WERI-Rb-1 (cell line): ENCODE measurements at regions not wholly inside any gene's neighbourhood (a gene's known extent, or its start where the extent isn't known, plus 50 kb on each side); places are given as distances from the start of the nearest gene placed in this dataset.
"Not testable (repeated sequence)": the region's sequence is repeated elsewhere in the genome, so short reads cannot be mapped to it uniquely, and the experiment has no call there.

Experiments used
- DNase-seq: peaks from one replicate; pipeline ENCODE4 v3.0.0-alpha.2; 2020
- H3K27ac ChIP-seq: fragments of 250-450 bp; sonication (Bioruptor Pico); 2 replicates; pipeline ENCODE4 v1.5.1; 2020; ENCODE audit warnings: mild to moderate bottlenecking, moderate library complexity
- H3K27me3 ChIP-seq: fragments of 250-450 bp; sonication (Bioruptor Pico); 2 replicates; pipeline ENCODE4 v1.5.1; 2021; ENCODE audit warnings: mild to moderate bottlenecking, low read depth, moderate library complexity; ENCODE audit not compliant: insufficient read depth, severe bottlenecking
- H3K36me3 ChIP-seq: fragments of 250-450 bp; sonication (Bioruptor Pico); 2 replicates; pipeline ENCODE4 v1.5.1; 2020; ENCODE audit warnings: mild to moderate bottlenecking, moderate library complexity
- H3K4me3 ChIP-seq: 2 replicates; pipeline ENCODE4 v1.5.1; 2011; ENCODE audit warnings: low read depth, mild to moderate bottlenecking, control low read depth, low read length
- H3K9me3 ChIP-seq: fragments of 250-450 bp; sonication (Bioruptor Pico); 2 replicates; pipeline ENCODE4 v1.5.1; 2021; ENCODE audit warnings: mild to moderate bottlenecking, moderate library complexity; ENCODE audit not compliant: severe bottlenecking
- CTCF ChIP-seq: IDR thresholded peaks from 2 replicates; pipeline ENCODE4 v1.5.1; 2011; ENCODE audit warnings: low read depth, mild to moderate bottlenecking, control low read depth, inconsistent platforms, low read length

- peak; percentile 29; the same call in 1 of the 2 replicates for TF ChIP-seq CTCF
- DNase-seq, result peak; percentile 9
These were observed 1265.8 kb downstream of the RPIA start for GRCh38 chr2:89957236-89957635.

GRCh38 chr2:89959729-89960378, 1268.4 kb downstream of the RPIA start:
- not testable (repeated sequence) for H3K27me3 ChIP-seq, H3K27ac ChIP-seq, H3K36me3 ChIP-seq, H3K4me3 ChIP-seq, DNase-seq, H3K9me3 ChIP-seq

More at GRCh38 chr2:89957236-89957635, 1265.8 kb downstream of the RPIA start:
- H3K27ac ChIP-seq, H3K27me3 ChIP-seq, H3K4me3 ChIP-seq, H3K9me3 ChIP-seq, H3K36me3 ChIP-seq: not testable (repeated sequence)

- not testable (repeated sequence) for H3K4me3 ChIP-seq, H3K27ac ChIP-seq, H3K9me3 ChIP-seq, DNase-seq, H3K27me3 ChIP-seq, H3K36me3 ChIP-seq
These were observed 1269.1 kb downstream of the RPIA start for GRCh38 chr2:89960570-89960969.

- not testable (repeated sequence) for H3K9me3 ChIP-seq, H3K4me3 ChIP-seq, DNase-seq
These were observed 1277.1 kb downstream of the RPIA start for GRCh38 chr2:89968567-89968966.

GRCh38 chr2:89969190-89969589, 1277.7 kb downstream of the RPIA start:
- not testable (repeated sequence) for H3K27me3 ChIP-seq, H3K9me3 ChIP-seq, DNase-seq, H3K27ac ChIP-seq, H3K4me3 ChIP-seq, H3K36me3 ChIP-seq

More at GRCh38 chr2:89968567-89968966, 1277.1 kb downstream of the RPIA start:
- H3K27ac ChIP-seq, H3K27me3 ChIP-seq, H3K36me3 ChIP-seq: not testable (repeated sequence)

GRCh38 chr2:89973849-89974248, 1282.4 kb downstream of the RPIA start:
- DNase-seq, H3K27ac ChIP-seq, H3K4me3 ChIP-seq, H3K27me3 ChIP-seq, H3K36me3 ChIP-seq, H3K9me3 ChIP-seq: not testable (repeated sequence)

- not testable (repeated sequence) for DNase-seq, H3K27ac ChIP-seq, H3K27me3 ChIP-seq, H3K4me3 ChIP-seq, H3K9me3 ChIP-seq, H3K36me3 ChIP-seq
These were observed 1288.5 kb downstream of the RPIA start for GRCh38 chr2:89979826-89980537.

- H3K27me3 ChIP-seq, DNase-seq, H3K27ac ChIP-seq: not testable (repeated sequence)
These were observed 1290.8 kb downstream of the RPIA start for GRCh38 chr2:89982246-89982645.

GRCh38 chr2:89985650-89986049, 1294.2 kb downstream of the RPIA start:
- not testable (repeated sequence) for H3K27me3 ChIP-seq, H3K27ac ChIP-seq, H3K4me3 ChIP-seq

More at GRCh38 chr2:89982246-89982645, 1290.8 kb downstream of the RPIA start:
- not testable (repeated sequence) for H3K4me3 ChIP-seq, H3K36me3 ChIP-seq, H3K9me3 ChIP-seq

GRCh38 chr2:89986532-89986931, 1295.1 kb downstream of the RPIA start:
- H3K4me3 ChIP-seq, H3K9me3 ChIP-seq, H3K27ac ChIP-seq, H3K27me3 ChIP-seq, H3K36me3 ChIP-seq, DNase-seq: not testable (repeated sequence)

More at GRCh38 chr2:89985650-89986049, 1294.2 kb downstream of the RPIA start:
- not testable (repeated sequence) for H3K36me3 ChIP-seq, DNase-seq, H3K9me3 ChIP-seq

GRCh38 chr2:89996779-89997178, 1305.3 kb downstream of the RPIA start:
- not testable (repeated sequence) for H3K36me3 ChIP-seq, DNase-seq, H3K27ac ChIP-seq, H3K27me3 ChIP-seq, H3K4me3 ChIP-seq, H3K9me3 ChIP-seq

GRCh38 chr2:90004553-90004952, 1313.1 kb downstream of the RPIA start:
- not testable (repeated sequence) for DNase-seq, H3K27me3 ChIP-seq, H3K4me3 ChIP-seq, H3K36me3 ChIP-seq, H3K9me3 ChIP-seq, H3K27ac ChIP-seq

GRCh38 chr2:90010442-90011100, 1319.1 kb downstream of the RPIA start:
- not testable (repeated sequence) for H3K9me3 ChIP-seq, H3K36me3 ChIP-seq, H3K4me3 ChIP-seq, H3K27me3 ChIP-seq, H3K27ac ChIP-seq, DNase-seq
